ENCODE measurements at regions not wholly inside any gene's neighbourhood (a gene's known extent, or its start where the extent isn't known, plus 50 kb on each side); places are given as distances from the start of the nearest gene placed in this dataset.
A peak's percentile ranks its signal among the peaks of the same experiment; 100 is the strongest.

DNA sequence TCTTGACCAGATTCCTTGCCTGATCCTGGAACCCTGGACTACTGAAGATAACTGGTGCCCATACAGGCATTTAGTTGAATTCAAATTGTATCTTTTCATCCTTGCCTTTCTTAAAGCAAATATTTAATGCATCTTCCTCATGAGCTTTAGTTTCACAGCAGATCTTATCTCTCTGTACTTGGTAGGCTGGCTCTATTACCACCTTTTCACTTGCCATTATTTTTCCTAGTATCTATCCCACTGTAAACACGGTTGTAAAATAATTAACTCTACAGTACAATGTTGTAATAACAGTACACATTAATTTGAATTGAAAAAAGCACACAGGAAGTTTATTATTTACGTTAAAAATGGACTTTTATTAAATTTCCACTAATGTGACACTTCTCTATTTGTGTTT lies 1286.9 kb downstream of the GRIK2 start:
- TF ChIP-seq ZNF557 (CRISPR knock-in tag; IDR thresholded peaks at IDR 0.05) (no peak), ZNF335 (CRISPR knock-in tag; IDR thresholded peaks at IDR 0.05) (no peak), RFXANK (CRISPR knock-in tag; IDR thresholded peaks at IDR 0.05) (no peak), RFX1 (IDR thresholded peaks at IDR 0.05) (no peak)
- TF ChIP-seq, protein P1, sequence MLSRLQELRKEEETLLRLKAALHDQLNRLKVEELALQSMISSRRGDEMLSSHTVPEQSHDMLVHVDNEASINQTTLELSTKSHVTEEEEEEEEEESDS (CRISPR knock-in tag; IDR thresholded peaks at IDR 0.05; ENCODE audit: borderline replicate concordance), result no peak
- TF ChIP-seq, protein P2, sequence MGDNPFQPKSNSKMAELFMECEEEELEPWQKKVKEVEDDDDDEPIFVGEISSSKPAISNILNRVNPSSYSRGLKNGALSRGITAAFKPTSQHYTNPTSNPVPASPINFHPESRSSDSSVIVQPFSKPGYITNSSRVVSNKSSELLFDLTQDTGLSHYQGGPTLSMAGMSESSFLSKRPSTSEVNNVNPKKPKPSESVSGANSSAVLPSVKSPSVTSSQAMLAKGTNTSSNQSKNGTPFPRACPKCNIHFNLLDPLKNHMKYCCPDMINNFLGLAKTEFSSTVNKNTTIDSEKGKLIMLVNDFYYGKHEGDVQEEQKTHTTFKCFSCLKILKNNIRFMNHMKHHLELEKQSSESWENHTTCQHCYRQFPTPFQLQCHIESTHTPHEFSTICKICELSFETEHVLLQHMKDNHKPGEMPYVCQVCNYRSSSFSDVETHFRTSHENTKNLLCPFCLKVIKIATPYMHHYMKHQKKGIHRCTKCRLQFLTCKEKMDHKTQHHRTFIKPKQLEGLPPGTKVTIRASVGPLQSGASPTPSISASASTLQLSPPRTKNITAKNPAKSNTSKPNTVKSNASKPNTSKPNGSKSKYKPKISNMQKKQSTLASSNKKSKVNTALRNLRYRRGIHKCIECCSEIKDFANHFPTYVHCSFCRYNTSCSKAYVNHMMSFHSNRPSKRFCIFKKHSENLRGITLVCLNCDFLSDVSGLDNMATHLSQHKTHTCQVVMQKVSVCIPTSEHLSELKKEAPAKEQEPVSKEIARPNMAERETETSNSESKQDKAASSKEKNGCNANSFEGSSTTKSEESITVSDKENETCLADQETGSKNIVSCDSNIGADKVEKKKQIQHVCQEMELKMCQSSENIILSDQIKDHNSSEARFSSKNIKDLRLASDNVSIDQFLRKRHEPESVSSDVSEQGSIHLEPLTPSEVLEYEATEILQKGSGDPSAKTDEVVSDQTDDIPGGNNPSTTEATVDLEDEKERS (CRISPR knock-in tag; IDR thresholded peaks at IDR 0.05), result no peak
- no peak overlapping the region for H3K9ac ChIP-seq (ENCODE audit: insufficient read depth, low read depth, low read length)
- FAIRE-seq, result no peak
- H2AFZ ChIP-seq (ENCODE audit: low read length), result no peak overlapping the region
- no peak overlapping the region for H3K4me2 ChIP-seq (ENCODE audit: low read depth, low read length)
- ChIA-PET CTCF (ENCODE audit: low intra/inter-chr PET ratio, low total read pairs) (no interaction called here), POLR2A (no interaction called here)
- no peaks in the 10 kb centered on the region for H3K79me2 ChIP-seq (ENCODE audit: insufficient read depth, low read length)
- no peak for ATAC-seq
- H4K20me1 ChIP-seq (ENCODE audit: insufficient read depth, low read length), result no peaks in the 10 kb centered on the region
- no TSS peak for BruUV-seq (replicated peaks)
- H3K27me3 ChIP-seq (ENCODE audit: control insufficient read depth in 1 of 2, insufficient read depth in 2 of 2, low read length in 2 of 2), result no peaks in the 10 kb centered on the region
- 1% methylated on average over 2 of the region's 2 CpGs for WGBS (ENCODE audit: low lambda C conversion rate)
- H3K36me3 ChIP-seq (replicated peaks in 1 of 2; ENCODE audit: control insufficient read depth in 1 of 2, insufficient read depth in 2 of 2, low read length in 2 of 2), result no peaks in the 10 kb centered on the region
- intact Hi-C loops (cut with micrococcal nuclease; ENCODE audit: unreplicated experiment) (no loop called here), in situ Hi-C loops (cut with HindIII; ENCODE audit: extremely low pct_ligation_motif_present, low pct_unique_long_range_greater_than_20kb) (no loop called here)
- no peaks in the 10 kb centered on the region for H3K4me1 ChIP-seq (ENCODE audit: insufficient read depth, low read length)
- no peak overlapping the region for H3K4me3 ChIP-seq (replicated peaks in 1 of 3; ENCODE audit: insufficient read depth in 1 of 3, low read depth in 2 of 3, low read length in 3 of 3)
- H3K9me3 ChIP-seq (ENCODE audit: low read length), result no peaks in the 10 kb centered on the region
- no peak for DNase-seq (ENCODE audit: low spot score)
- H3K27ac ChIP-seq (ENCODE audit: extremely low read length, insufficient read depth, low read length), result no peak overlapping the region

DNA sequence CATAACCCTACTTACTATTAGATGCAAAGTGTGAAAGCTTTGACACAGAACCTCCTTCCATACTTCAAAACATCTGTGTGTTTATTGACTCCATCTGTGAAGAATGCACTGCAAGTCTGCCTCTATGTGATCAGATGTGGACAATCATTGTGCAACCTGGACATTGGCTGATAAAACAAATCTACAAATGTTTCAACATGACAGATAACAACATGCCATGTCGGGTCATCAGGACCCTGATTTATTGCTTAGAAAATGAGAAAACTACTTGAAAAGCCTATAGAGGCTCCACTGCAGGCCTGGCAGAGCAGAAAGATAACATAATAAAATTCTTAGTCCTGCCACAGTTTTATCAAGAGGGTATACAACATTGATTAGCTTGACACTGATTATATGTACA lies 1286.4 kb downstream of the GRIK2 start:
- TF ChIP-seq CEBPB (IDR thresholded peaks at IDR 0.05; ENCODE audit: borderline replicate concordance, low read depth, low read length) (peak; percentile 47; the same call in 1 of the 2 replicates), ZNF264 (CRISPR knock-in tag; IDR thresholded peaks at IDR 0.05) (no peak)
- Histone ChIP-seq H3K36me3 (replicated peaks in 1 of 2; ENCODE audit: control insufficient read depth in 1 of 2, insufficient read depth in 2 of 2, low read length in 2 of 2) (no peaks in the 10 kb centered on the region), H3K9me3 (ENCODE audit: low read length) (no peaks in the 10 kb centered on the region), H3K4me1 (ENCODE audit: insufficient read depth, low read length) (no peaks in the 10 kb centered on the region), H3K79me2 (ENCODE audit: insufficient read depth, low read length) (no peaks in the 10 kb centered on the region), H4K20me1 (ENCODE audit: insufficient read depth, low read length) (no peaks in the 10 kb centered on the region), H3K9ac (ENCODE audit: insufficient read depth, low read depth, low read length) (no peak overlapping the region), H3K27ac (ENCODE audit: extremely low read length, insufficient read depth, low read length) (no peak overlapping the region), H3K4me3 (replicated peaks in 1 of 3; ENCODE audit: insufficient read depth in 1 of 3, low read depth in 2 of 3, low read length in 3 of 3) (no peak overlapping the region), H2AFZ (ENCODE audit: low read length) (no peak overlapping the region), H3K4me2 (ENCODE audit: low read depth, low read length) (no peak overlapping the region), H3K27me3 (ENCODE audit: control insufficient read depth in 1 of 2, insufficient read depth in 2 of 2, low read length in 2 of 2) (no peaks in the 10 kb centered on the region)
- intact Hi-C loops (cut with micrococcal nuclease; ENCODE audit: unreplicated experiment), result no loop called here
- peak; percentile 39 for DNase-seq (ENCODE audit: low spot score)
- 0% methylated on average over 1 of the region's 1 CpG for WGBS (ENCODE audit: low lambda C conversion rate)
- ChIA-PET CTCF (ENCODE audit: low intra/inter-chr PET ratio, low total read pairs) (no interaction called here), POLR2A (no interaction called here)
- ATAC-seq, result peak; percentile 40; the same call in 2 of the 3 replicates
- in situ Hi-C loops (cut with HindIII; ENCODE audit: extremely low pct_ligation_motif_present, low pct_unique_long_range_greater_than_20kb), result no loop called here
- FAIRE-seq, result no peak
- BruUV-seq (replicated peaks), result no TSS peak

Measured in HepG2 (cell line).